PC-3 (cell line): ENCODE measurements at regions not wholly inside any gene's neighbourhood (a gene's known extent, or its start where the extent isn't known, plus 50 kb on each side); places are given as distances from the start of the nearest gene placed in this dataset.

ENCODE experiments used
- ATAC-seq: fragments of 200-7000 bp; cut with Tn5 transposase; 2 replicates; pipeline ENCODE4 v1.9.1; 2020; ENCODE audit warnings: mild to moderate bottlenecking, moderate library complexity
- BruUV-seq: library from RNA; stranded (reverse); fragments of 400-500 nt; replicated peaks from 2 replicates; lab custom pipeline; 2021; lab: Mats Ljungman, UMichigan
- CTCF ChIA-PET: fragments of 300-600 bp; sonication (Branson Sonifier 250); formaldehyde crosslinking; loops from one replicate; lab custom pipeline; 2022; ENCODE audit warnings: antibody characterized with exemption; lab: Charles Lee
- POLR2A ChIA-PET: fragments of 300-600 bp; sonication (Branson Sonifier 250); formaldehyde crosslinking; loops from one replicate; lab custom pipeline; 2022; ENCODE audit warnings: antibody characterized with exemption; ENCODE audit not compliant: unreplicated experiment; lab: Charles Lee
- DNase-seq: peaks from one replicate; pipeline ENCODE4 v3.0.0-alpha.2; 2015
- H2AFZ ChIP-seq: fragments of 300-600 bp; sonication (generic); 2 replicates; pipeline ENCODE4 v1.6.0; 2016; ENCODE audit warnings: antibody characterized with exemption, low read length
- H3F3A ChIP-seq: fragments of 300-600 bp; sonication (generic); one replicate; pipeline ENCODE4 v1.6.0; 2017; ENCODE audit warnings: antibody characterized with exemption, low read length, control low read depth, mild to moderate bottlenecking; ENCODE audit not compliant: unreplicated experiment
- H3K27ac ChIP-seq: fragments of 300-600 bp; sonication (generic); 2 replicates; pipeline ENCODE4 v1.5.1; 2016; ENCODE audit warnings: mild to moderate bottlenecking, low read length
- H3K27me3 ChIP-seq: fragments of 300-600 bp; sonication (generic); 2 replicates; pipeline ENCODE4 v1.6.1; 2016; ENCODE audit warnings: low read length, mixed read lengths
- H3K36me3 ChIP-seq: fragments of 300-600 bp; sonication (generic); 2 replicates; pipeline ENCODE4 v1.6.1; 2016; ENCODE audit warnings: low read depth, mixed run types, low read length, mixed read lengths
- H3K4me1 ChIP-seq: fragments of 300-600 bp; sonication (generic); 2 replicates; pipeline ENCODE4 v1.5.1; 2016; ENCODE audit warnings: low read length; ENCODE audit not compliant: insufficient read depth
- H3K4me2 ChIP-seq: fragments of 300-600 bp; sonication (generic); 2 replicates; pipeline ENCODE4 v1.6.0; 2016; ENCODE audit warnings: low read length
- H3K4me3 ChIP-seq: fragments of 300-600 bp; sonication (generic); 2 replicates; pipeline ENCODE4 v1.5.1; 2016; ENCODE audit warnings: mild to moderate bottlenecking, low read length, mixed read lengths
- H3K79me2 ChIP-seq: fragments of 300-600 bp; sonication (generic); 2 replicates; pipeline ENCODE4 v1.6.1; 2017; ENCODE audit warnings: low read length, mixed read lengths
- H3K9ac ChIP-seq: fragments of 300-600 bp; sonication (generic); 2 replicates; pipeline ENCODE4 v1.6.0; 2016; ENCODE audit warnings: mild to moderate bottlenecking, low read length
- H3K9me2 ChIP-seq: fragments of 300-600 bp; sonication (generic); replicated peaks from 2 replicates; pipeline ENCODE4 v1.6.1; 2016; ENCODE audit warnings: mixed run types, low read length, mixed read lengths
- H3K9me3 ChIP-seq: fragments of 300-600 bp; sonication (generic); 2 replicates; pipeline ENCODE4 v1.6.1; 2016; ENCODE audit warnings: low read length, mixed read lengths
- H4K20me1 ChIP-seq: fragments of 300-600 bp; sonication (generic); 2 replicates; pipeline ENCODE4 v1.6.1; 2016; ENCODE audit warnings: low read length, mixed read lengths
- CTCF ChIP-seq: fragments of 300-600 bp; sonication (generic); conservative IDR thresholded peaks from 2 replicates; pipeline ENCODE4 v1.5.1; 2017; ENCODE audit warnings: antibody characterized with exemption, low read depth, mild to moderate bottlenecking, low read length
- EZH2 ChIP-seq: fragments of 300-600 bp; sonication (generic); IDR thresholded peaks from one replicate; pipeline ENCODE4 v1.6.1; 2017; ENCODE audit warnings: antibody characterized with exemption, mild to moderate bottlenecking, low read length; ENCODE audit not compliant: unreplicated experiment
- EZH2phosphoT487 ChIP-seq: fragments of 300-600 bp; sonication (generic); IDR thresholded peaks from 2 replicates; pipeline ENCODE4 v1.6.1; 2018; ENCODE audit warnings: mild to moderate bottlenecking, antibody characterized with exemption, low read length, borderline replicate concordance
- intact Hi-C: fragments of 100-400 bp; cut with micrococcal nuclease; formaldehyde crosslinking; loops from 2 replicates; pipeline ENCODE4 v1.9.0; 2023

GRCh38 chr15:38631119-38632075, 66.8 kb upstream of the RASGRP1 start:
- Histone ChIP-seq H3K27me3 (peaks cover 50% of the 10 kb centered on the region), H3F3A (no peaks in the 10 kb centered on the region), H3K4me1 (no peaks in the 10 kb centered on the region), H3K4me2 (no peak overlapping the region), H3K36me3 (no peaks in the 10 kb centered on the region), H3K9me3 (no peaks in the 10 kb centered on the region), H4K20me1 (no peaks in the 10 kb centered on the region), H3K4me3 (no peak overlapping the region), H2AFZ (no peak overlapping the region), H3K27ac (no peak overlapping the region), H3K79me2 (no peaks in the 10 kb centered on the region), H3K9me2 (no peaks in the 10 kb centered on the region), H3K9ac (no peak overlapping the region)
- CTCF ChIA-PET = interaction anchor here (0.6 to 1.1 kb wide), 2 partner anchors 16 to 156 kb away, joined by 4 to 5 read pairs; no protein-coding TSS in a partner anchor
- intact Hi-C loops = no loop called here
- POLR2A ChIA-PET = no interaction called here
- TF ChIP-seq EZH2phosphoT487 (no peak), EZH2 (no peak)
- no TSS peak for BruUV-seq
- DNase-seq = no peak
- no peak for ATAC-seq

GRCh38 chr15:38635170-38635569, 70.6 kb upstream of the RASGRP1 start:
- ChIA-PET POLR2A (no interaction called here), CTCF (no interaction called here)
- H3K27me3 ChIP-seq = peaks cover 70% of the 10 kb centered on the region
- TF ChIP-seq CTCF = no peak
- TF ChIP-seq EZH2phosphoT487 = no peak
- no peak for TF ChIP-seq EZH2
- no peaks in the 10 kb centered on the region for H3K79me2 ChIP-seq
- H3K9me2 ChIP-seq = no peaks in the 10 kb centered on the region
- H3K9me3 ChIP-seq = no peaks in the 10 kb centered on the region
- no peak overlapping the region for H3K4me2 ChIP-seq
- no peak overlapping the region for H3K9ac ChIP-seq
- H3K4me3 ChIP-seq = no peak overlapping the region
- intact Hi-C loops = no loop called here
- no peaks in the 10 kb centered on the region for H3K4me1 ChIP-seq
- DNase-seq (no peak), ATAC-seq (no peak)
- H2AFZ ChIP-seq = no peak overlapping the region
- BruUV-seq = no TSS peak
- H3K36me3 ChIP-seq = no peaks in the 10 kb centered on the region
- no peaks in the 10 kb centered on the region for H4K20me1 ChIP-seq
- no peak overlapping the region for H3K27ac ChIP-seq
- no peaks in the 10 kb centered on the region for H3F3A ChIP-seq

- ChIA-PET POLR2A (no interaction called here), CTCF (no interaction called here)
- Histone ChIP-seq H3K79me2 (no peaks in the 10 kb centered on the region), H3K27ac (no peak overlapping the region), H3K27me3 (peaks cover 83% of the 10 kb centered on the region), H3K36me3 (no peaks in the 10 kb centered on the region), H3K4me2 (no peak overlapping the region), H3K4me1 (no peaks in the 10 kb centered on the region), H4K20me1 (no peaks in the 10 kb centered on the region), H3K9ac (no peak overlapping the region), H3F3A (no peaks in the 10 kb centered on the region), H2AFZ (no peak overlapping the region), H3K9me2 (no peaks in the 10 kb centered on the region), H3K4me3 (no peak overlapping the region), H3K9me3 (no peaks in the 10 kb centered on the region)
- DNase-seq (no peak), ATAC-seq (no peak)
- intact Hi-C loops = no loop called here
- no TSS peak for BruUV-seq
- TF ChIP-seq EZH2phosphoT487 (no peak), CTCF (no peak)
Observed at GRCh38 chr15:38636597-38636996, 72.0 kb upstream of the RASGRP1 start.
